Karpas-422 (cell line): ENCODE measurements at regions not wholly inside any gene's neighbourhood (a gene's known extent, or its start where the extent isn't known, plus 50 kb on each side); places are given as distances from the start of the nearest gene placed in this dataset.

Experiments
- DNase-seq: peaks from one replicate; pipeline ENCODE4 v3.0.0-alpha.2; 2015
- H2AFZ ChIP-seq: fragments of 200-600 bp; sonication (generic); 2 replicates; pipeline ENCODE4 v1.6.1; 2014; ENCODE audit warnings: antibody characterized with exemption, low read length, mixed read lengths
- H3K27ac ChIP-seq: fragments of 200-600 bp; sonication (generic); 2 replicates; pipeline ENCODE4 v1.5.1; 2014; ENCODE audit warnings: mild to moderate bottlenecking, low read length, moderate library complexity
- H3K27me3 ChIP-seq: fragments of 200-600 bp; sonication (generic); 2 replicates; pipeline ENCODE4 v1.6.1; 2014; ENCODE audit warnings: low read length, mixed read lengths
- H3K36me3 ChIP-seq: fragments of 200-600 bp; sonication (generic); 2 replicates; pipeline ENCODE4 v1.6.1; 2014; ENCODE audit warnings: low read length, mixed read lengths; ENCODE audit not compliant: insufficient read depth
- H3K4me1 ChIP-seq: fragments of 200-600 bp; sonication (generic); 2 replicates; pipeline ENCODE4 v1.6.1; 2014; ENCODE audit warnings: mild to moderate bottlenecking, low read length, mixed read lengths
- H3K4me2 ChIP-seq: fragments of 200-600 bp; sonication (generic); 2 replicates; pipeline ENCODE4 v1.6.1; 2014; ENCODE audit warnings: low read length, low read depth, mild to moderate bottlenecking; ENCODE audit not compliant: poor library complexity, severe bottlenecking
- H3K4me3 ChIP-seq: fragments of 200-600 bp; sonication (generic); 2 replicates; pipeline ENCODE4 v1.5.1; 2014; ENCODE audit warnings: mild to moderate bottlenecking, antibody characterized with exemption, low read length, mixed read lengths
- H3K79me2 ChIP-seq: fragments of 200-600 bp; sonication (generic); 2 replicates; pipeline ENCODE4 v1.6.1; 2014; ENCODE audit warnings: mild to moderate bottlenecking, low read length, mixed read lengths
- H3K9ac ChIP-seq: fragments of 200-600 bp; sonication (generic); 2 replicates; pipeline ENCODE4 v1.6.0; 2014; ENCODE audit warnings: low read length
- H3K9me2 ChIP-seq: fragments of 200-600 bp; sonication (generic), shearing (Covaris generic); replicated peaks from 2 replicates; pipeline ENCODE4 v1.6.0; 2014; ENCODE audit warnings: mild to moderate bottlenecking, low read length, moderate library complexity; ENCODE audit not compliant: insufficient read depth
- H3K9me3 ChIP-seq: fragments of 300-700, 200-600 bp; sonication (generic); 2 replicates; pipeline ENCODE4 v1.6.1; 2014; ENCODE audit warnings: low read length, mixed read lengths
- H4K20me1 ChIP-seq: fragments of 200-600 bp; sonication (generic); 2 replicates; pipeline ENCODE4 v1.6.1; 2014; ENCODE audit warnings: mild to moderate bottlenecking, antibody characterized with exemption, low read length, low read depth; ENCODE audit not compliant: insufficient read depth

- Histone ChIP-seq H3K4me3 (no peak overlapping the region), H3K9ac (no peak overlapping the region), H3K9me2 (no peaks in the 10 kb centered on the region), H3K27ac (no peak overlapping the region), H3K79me2 (no peaks in the 10 kb centered on the region), H3K4me2 (no peak overlapping the region), H3K9me3 (no peaks in the 10 kb centered on the region), H3K36me3 (no peaks in the 10 kb centered on the region), H3K4me1 (no peaks in the 10 kb centered on the region), H4K20me1 (no peaks in the 10 kb centered on the region), H3K27me3 (no peaks in the 10 kb centered on the region), H2AFZ (no peak overlapping the region)
- no peak for DNase-seq
These were observed 136.3 kb upstream of the SPRY4 start for GRCh38 chr5:142461028-142461590.

GRCh38 chr5:142459209-142459608 lies 134.4 kb upstream of the SPRY4 start:
- Histone ChIP-seq H3K4me2 (no peak overlapping the region), H3K4me3 (no peak overlapping the region), H2AFZ (no peak overlapping the region), H3K79me2 (no peaks in the 10 kb centered on the region), H3K9me2 (no peaks in the 10 kb centered on the region), H3K36me3 (no peaks in the 10 kb centered on the region), H3K9ac (no peak overlapping the region), H3K27ac (no peak overlapping the region), H3K27me3 (no peaks in the 10 kb centered on the region), H3K9me3 (no peaks in the 10 kb centered on the region), H3K4me1 (no peaks in the 10 kb centered on the region), H4K20me1 (no peaks in the 10 kb centered on the region)
- no peak for DNase-seq

- no peaks in the 10 kb centered on the region for H3K9me3 ChIP-seq
- no peak for DNase-seq
- no peaks in the 10 kb centered on the region for H4K20me1 ChIP-seq
- no peaks in the 10 kb centered on the region for H3K4me1 ChIP-seq
- no peak overlapping the region for H3K27ac ChIP-seq
- H3K9me2 ChIP-seq = no peaks in the 10 kb centered on the region
- no peak overlapping the region for H2AFZ ChIP-seq
- no peak overlapping the region for H3K9ac ChIP-seq
- H3K4me2 ChIP-seq = no peak overlapping the region
- no peaks in the 10 kb centered on the region for H3K36me3 ChIP-seq
- no peaks in the 10 kb centered on the region for H3K79me2 ChIP-seq
- H3K4me3 ChIP-seq = no peak overlapping the region
- H3K27me3 ChIP-seq = no peaks in the 10 kb centered on the region; the same call in 1 of the 2 replicates
These were observed 131.0 kb upstream of the SPRY4 start for GRCh38 chr5:142455856-142456255.

- H3K36me3 ChIP-seq = no peaks in the 10 kb centered on the region
- no peak overlapping the region for H3K4me2 ChIP-seq
- H3K4me3 ChIP-seq = no peak overlapping the region
- H2AFZ ChIP-seq = no peak overlapping the region
- H3K27me3 ChIP-seq = no peaks in the 10 kb centered on the region; the same call in 1 of the 2 replicates
- no peaks in the 10 kb centered on the region for H4K20me1 ChIP-seq
- no peaks in the 10 kb centered on the region for H3K9me3 ChIP-seq
- no peak for DNase-seq
- no peaks in the 10 kb centered on the region for H3K4me1 ChIP-seq
- no peak overlapping the region for H3K9ac ChIP-seq
- no peak overlapping the region for H3K27ac ChIP-seq
- H3K9me2 ChIP-seq = no peaks in the 10 kb centered on the region
- H3K79me2 ChIP-seq = no peaks in the 10 kb centered on the region
These were observed 129.1 kb upstream of the SPRY4 start for GRCh38 chr5:142453932-142454331.

GRCh38 chr5:142450419-142450818 lies 125.6 kb upstream of the SPRY4 start:
- H4K20me1 ChIP-seq = no peaks in the 10 kb centered on the region
- no peak overlapping the region for H2AFZ ChIP-seq
- H3K9me3 ChIP-seq = no peaks in the 10 kb centered on the region
- no peak overlapping the region for H3K9ac ChIP-seq
- H3K36me3 ChIP-seq = no peaks in the 10 kb centered on the region
- H3K79me2 ChIP-seq = no peaks in the 10 kb centered on the region
- H3K4me2 ChIP-seq = no peak overlapping the region
- no peak for DNase-seq
- no peak overlapping the region for H3K27ac ChIP-seq
- H3K4me1 ChIP-seq = no peaks in the 10 kb centered on the region
- no peaks in the 10 kb centered on the region; the same call in 1 of the 2 replicates for H3K27me3 ChIP-seq
- H3K4me3 ChIP-seq = no peak overlapping the region
- no peaks in the 10 kb centered on the region; the same call in 1 of the 2 replicates for H3K9me2 ChIP-seq

GRCh38 chr5:142447887-142448286 lies 123.1 kb upstream of the SPRY4 start:
- peak; percentile 14 for DNase-seq
- Histone ChIP-seq H3K9me2 (no peaks in the 10 kb centered on the region; the same call in 1 of the 2 replicates), H3K9me3 (no peaks in the 10 kb centered on the region), H2AFZ (no peak overlapping the region), H3K36me3 (no peaks in the 10 kb centered on the region), H3K9ac (no peak overlapping the region), H4K20me1 (no peaks in the 10 kb centered on the region), H3K4me3 (no peak overlapping the region), H3K4me2 (no peak overlapping the region), H3K27ac (no peak overlapping the region), H3K4me1 (no peaks in the 10 kb centered on the region), H3K79me2 (no peaks in the 10 kb centered on the region), H3K27me3 (no peaks in the 10 kb centered on the region; the same call in 1 of the 2 replicates)

DNA sequence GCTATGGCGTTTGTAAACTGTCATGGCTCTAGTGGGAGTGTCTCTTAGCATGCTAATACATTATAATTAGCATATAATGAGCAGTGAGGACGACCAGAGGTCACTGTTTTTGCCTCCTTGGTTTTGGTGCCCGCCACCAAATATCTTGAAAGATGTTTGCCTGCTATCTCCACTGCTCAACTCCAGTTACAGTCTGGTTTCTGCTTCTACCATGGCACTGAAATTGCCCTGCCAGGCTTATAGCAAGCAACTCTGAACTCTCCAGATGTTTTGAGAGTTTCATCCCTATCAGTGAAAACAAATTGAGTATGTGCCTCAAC lies 122.1 kb upstream of the SPRY4 start:
- no peak overlapping the region for H3K9ac ChIP-seq
- H3K27ac ChIP-seq = no peak overlapping the region
- H3K4me1 ChIP-seq = no peaks in the 10 kb centered on the region
- DNase-seq = no peak
- H3K4me2 ChIP-seq = no peak overlapping the region
- no peaks in the 10 kb centered on the region for H3K79me2 ChIP-seq
- no peaks in the 10 kb centered on the region; the same call in 1 of the 2 replicates for H3K27me3 ChIP-seq
- no peaks in the 10 kb centered on the region for H4K20me1 ChIP-seq
- no peaks in the 10 kb centered on the region; the same call in 1 of the 2 replicates for H3K9me2 ChIP-seq
- no peak overlapping the region for H3K4me3 ChIP-seq
- H3K36me3 ChIP-seq = no peaks in the 10 kb centered on the region
- no peak overlapping the region for H2AFZ ChIP-seq
- no peaks in the 10 kb centered on the region for H3K9me3 ChIP-seq

DNA sequence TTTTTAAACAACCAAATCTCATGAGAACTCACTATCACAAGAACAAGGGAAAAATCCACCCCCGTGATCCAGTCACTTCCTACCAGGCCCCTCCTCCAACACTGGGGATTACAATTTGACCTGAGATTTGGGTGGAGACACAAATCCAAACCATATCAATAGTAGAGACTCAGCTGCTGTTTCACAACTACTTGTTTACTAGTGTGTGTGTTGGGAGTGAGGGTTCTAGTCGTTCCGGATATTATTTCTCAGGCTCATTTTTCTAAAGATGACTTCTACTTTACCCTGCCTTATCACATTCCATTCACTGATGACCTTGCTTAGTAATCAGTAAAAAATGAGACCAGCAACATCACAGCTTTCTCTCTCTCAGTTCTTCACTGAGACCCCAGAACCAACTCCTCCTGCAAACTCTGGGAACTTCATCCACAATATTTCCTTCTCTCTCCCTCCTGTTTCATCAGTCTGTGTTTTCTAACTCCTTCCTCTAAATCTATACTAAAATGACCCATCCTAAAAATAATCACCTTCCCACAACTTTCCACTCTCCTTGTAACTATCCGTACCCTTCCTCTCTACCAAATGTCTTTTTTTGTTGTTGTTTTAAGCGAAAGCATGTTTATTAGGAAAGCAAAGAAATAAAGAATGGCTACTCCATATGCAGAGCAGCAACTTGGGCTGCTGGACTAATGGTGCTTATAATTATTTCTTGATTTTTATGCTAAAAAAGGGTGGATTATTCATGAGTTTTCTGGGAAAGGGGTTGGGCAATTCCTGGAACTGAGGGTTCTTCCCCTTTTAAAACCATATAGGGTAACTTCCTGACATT lies 121.5 kb upstream of the SPRY4 start:
- Histone ChIP-seq H3K79me2 (no peaks in the 10 kb centered on the region), H2AFZ (no peak overlapping the region), H3K9me2 (no peaks in the 10 kb centered on the region; the same call in 1 of the 2 replicates), H3K9me3 (no peaks in the 10 kb centered on the region), H3K9ac (no peak overlapping the region), H3K27me3 (no peaks in the 10 kb centered on the region; the same call in 1 of the 2 replicates), H3K36me3 (no peaks in the 10 kb centered on the region), H3K4me3 (no peak overlapping the region), H3K4me2 (no peak overlapping the region), H4K20me1 (no peaks in the 10 kb centered on the region), H3K27ac (no peak overlapping the region), H3K4me1 (no peaks in the 10 kb centered on the region)
- DNase-seq = no peak
